ENCODE measurements at regions not wholly inside any gene's neighbourhood (a gene's known extent, or its start where the extent isn't known, plus 50 kb on each side); places are given as distances from the start of the nearest gene placed in this dataset.
"Not testable (repeated sequence)": the region's sequence is repeated elsewhere in the genome, so short reads cannot be mapped to it uniquely, and the experiment has no call there.

DNA sequence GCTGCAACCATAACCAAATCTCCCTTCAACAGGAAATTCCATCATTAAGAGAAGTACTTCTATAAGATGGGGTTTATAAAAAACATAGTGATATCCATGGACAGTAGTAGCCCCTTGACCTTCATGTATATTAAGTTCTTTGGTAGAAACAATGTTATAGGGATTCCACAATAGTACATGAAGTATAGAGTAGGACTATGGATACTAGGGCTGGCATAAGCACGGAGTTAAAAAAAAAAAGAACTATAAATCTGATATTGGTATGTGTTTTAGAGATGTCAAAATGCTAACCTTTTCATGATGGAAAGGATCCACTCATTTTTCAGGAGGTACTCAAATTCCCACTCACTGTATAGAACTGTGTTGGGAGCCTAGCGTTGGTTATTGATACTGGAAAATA is 337.6 kb downstream of the FGF10 start:
- no peak for DNase-seq (ENCODE audit: low spot score)

DNA sequence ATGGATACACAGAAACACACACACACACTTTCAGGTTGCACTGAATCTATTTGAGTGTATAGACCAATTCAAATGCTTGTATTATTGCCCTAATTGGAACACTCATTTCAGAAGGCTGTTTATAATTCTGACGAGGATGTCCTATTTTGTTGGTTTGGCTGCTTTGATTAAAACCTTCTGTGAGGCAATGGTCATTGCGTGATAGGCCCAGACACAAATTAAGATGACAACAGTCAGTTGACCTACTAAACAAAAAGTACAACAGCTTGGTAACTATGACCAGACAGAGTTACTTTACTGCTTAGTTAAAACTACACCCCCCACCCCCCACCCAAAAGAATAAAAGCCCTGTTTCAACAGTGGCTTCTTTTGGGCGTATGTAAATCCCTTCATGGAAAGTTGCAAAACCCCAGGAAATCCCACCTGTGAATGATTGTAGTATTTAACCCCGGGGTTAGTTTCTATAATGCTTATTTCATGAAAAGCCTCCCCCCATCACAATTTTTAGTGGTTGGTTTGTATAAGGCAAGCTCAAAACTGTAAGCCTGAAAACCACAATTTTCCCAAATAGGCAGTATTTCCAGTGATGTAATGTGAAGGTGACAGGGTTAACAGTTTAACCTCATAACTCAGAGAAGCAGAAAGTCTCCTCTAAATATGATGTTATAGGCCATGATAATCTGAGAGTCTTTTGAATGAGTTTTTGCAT is 340.8 kb downstream of the FGF10 start:
- no peak for DNase-seq (ENCODE audit: low spot score)

DNA sequence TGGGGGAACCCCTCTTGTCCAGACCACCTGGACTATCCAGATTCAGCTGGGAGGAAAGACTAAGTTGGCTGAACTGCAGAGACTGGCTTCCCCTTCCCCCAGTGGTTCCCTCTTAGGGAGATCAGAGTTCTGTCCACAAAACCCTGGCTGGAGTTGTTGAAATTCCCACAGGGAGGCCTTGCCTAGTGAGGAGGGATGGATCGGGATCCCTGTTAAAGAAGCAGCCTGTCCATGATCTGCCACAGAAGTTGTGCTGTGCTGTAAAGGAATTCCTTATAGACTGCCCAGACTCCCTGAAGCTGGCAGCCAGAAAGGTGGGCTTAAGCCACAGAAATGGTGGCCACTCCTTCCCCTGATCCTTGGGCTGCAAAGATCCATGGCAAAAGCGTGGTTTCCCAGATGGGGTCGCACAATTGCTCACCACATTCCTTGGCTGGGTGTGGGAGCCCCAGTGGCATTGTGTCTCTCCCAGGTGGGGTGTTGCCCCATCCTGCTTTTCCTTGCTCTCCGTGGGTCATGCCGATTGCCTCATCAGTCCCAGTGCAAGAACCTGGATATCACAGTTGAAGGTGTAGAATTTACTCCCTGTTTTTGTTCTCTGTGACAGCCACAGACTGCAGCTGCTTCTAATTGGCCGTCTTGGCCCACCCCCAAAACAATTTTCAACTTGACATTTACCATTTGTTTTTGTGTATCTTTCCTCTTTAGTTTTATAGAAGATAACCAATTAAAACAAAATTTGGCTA is 342.4 kb downstream of the FGF10 start:
- peak; percentile 45 for DNase-seq (ENCODE audit: low spot score)

DNA sequence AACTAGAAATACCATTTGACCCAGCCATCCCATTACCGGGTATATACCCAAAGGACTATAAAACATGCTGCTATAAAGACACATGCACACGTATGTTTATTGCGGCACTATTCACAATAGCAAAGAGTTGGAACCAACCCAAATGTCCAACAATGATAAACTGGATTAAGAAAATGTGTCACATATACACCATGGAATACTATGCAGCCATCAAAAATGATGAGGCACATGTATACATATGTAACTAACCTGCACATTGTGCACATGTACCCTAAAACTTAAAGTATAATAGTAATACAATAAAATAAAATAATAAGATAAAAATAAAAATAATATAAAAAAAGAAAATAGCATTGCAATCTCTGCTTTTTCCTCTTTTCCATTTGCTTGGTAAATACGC is 344.7 kb downstream of the FGF10 start:
- not testable (repeated sequence) for DNase-seq (ENCODE audit: low spot score)

DNA sequence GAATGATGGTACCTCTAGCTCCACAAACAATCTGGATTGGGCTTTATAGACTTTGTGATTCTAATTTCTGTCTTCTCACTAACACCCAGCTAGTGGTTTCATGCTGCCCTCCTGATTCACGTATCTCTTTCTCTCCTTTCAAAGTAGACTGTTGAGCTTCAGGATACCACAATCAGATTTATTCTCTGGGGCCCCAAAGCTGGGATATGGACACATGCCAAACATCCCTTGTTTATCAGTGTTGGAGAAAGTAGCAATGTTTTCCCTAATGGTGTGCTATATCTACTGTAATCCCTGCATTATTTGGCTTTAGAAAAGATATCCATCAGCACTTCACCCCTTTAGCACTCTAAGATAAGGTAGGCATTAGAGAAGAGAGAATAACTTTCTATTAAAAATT is 361.0 kb downstream of the FGF10 start:
- no peak for DNase-seq (ENCODE audit: low spot score)

DNA sequence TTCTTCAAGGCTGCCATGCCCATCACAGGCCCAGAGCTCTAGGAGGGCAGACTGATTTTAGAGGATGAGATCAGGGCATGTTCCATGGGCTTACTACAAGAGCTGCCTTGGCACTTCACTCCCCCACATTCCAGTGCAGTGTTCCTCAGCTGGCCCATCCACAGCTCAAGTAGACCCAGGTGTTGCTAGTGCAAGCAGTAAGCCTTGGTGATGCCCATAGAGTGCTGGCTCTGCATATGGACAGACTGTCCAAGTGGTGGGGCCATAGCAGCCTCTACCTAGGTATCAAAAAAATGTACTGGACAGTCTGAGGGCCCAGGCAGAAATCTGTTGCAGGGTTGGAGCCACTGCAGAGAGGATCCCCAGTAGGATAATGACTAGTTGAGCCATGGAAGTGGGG is 366.6 kb downstream of the FGF10 start:
- no peak for DNase-seq (ENCODE audit: low spot score)

DNA sequence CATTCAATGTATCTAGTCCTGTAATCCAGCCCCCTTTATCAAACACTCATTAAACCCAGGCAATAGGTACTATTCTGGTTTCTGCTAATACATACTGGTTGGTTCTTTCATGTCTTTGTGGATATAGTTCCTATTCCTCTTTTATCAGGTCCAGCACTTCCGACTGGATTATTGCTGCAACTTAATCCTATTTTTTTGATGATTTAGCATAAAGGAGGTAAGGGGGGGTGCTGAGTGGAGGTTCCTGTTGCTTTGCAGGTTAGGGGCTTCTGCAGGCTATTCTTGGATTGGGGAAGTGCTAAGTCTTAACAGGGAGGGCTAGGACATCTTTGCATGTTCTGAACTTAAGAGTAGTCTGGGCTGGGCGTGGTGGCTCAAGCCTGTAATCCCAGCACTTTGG is 377.7 kb downstream of the FGF10 start:
- DNase-seq (ENCODE audit: low spot score), result no peak

DNA sequence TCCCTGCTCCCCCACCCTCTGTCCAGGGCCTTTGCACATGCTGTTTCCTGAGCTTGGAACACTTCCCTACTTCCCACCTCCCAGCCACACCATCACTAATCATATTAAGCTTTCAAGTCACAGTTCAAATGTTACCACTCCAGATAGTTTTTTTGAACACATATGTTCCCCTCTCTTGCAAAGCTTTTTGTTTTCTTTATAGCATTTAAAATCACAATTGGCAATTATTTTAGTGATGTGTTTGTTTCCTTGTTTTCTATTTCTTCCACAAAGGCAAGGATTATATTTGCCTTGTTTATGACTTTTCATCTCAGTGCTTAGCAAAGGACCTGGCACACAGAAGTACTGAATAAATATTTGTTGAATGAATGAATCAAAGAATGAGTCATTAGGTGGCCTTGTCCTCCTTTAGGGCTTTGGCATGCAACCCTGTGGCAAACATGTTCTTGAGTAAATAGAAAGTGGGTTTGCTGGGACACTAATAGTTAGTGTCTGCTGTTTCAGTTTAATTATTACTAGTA is 386.8 kb downstream of the FGF10 start:
- peak; percentile 58 for DNase-seq (ENCODE audit: low spot score)

DNA sequence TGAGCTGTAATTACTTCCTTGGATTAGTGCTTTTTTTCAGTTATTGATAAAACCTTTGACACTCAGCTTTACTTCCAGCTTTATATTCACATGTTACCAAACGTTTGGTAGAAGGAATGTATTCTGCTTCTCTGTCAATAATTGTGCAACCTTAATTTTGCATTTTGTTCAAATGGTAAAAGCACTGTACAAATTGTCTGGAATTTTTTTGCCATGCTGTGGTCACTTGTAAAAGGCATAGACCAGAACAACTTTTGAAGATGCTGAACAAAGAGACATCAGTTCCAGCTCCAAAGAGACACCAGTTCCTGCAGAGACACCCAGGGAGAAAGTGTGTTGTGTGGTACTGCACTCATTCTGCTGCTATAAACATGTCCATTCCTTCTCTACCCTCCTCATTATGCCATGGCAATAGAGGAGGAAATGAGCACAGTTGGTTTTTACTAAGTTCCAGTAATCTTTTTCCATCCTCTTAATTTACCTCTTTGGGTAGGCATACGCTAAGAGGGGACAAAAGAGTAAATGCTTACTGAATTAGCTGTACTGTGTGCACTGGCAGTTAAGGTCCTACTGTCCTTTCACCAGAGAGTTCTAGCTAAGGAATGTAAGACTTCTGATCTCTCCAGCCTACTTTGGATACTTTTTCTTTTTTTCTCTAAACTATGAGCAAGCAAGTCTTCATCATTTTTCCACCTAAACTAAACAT is 387.4 kb downstream of the FGF10 start:
- DNase-seq (ENCODE audit: low spot score), result no peak

DNA sequence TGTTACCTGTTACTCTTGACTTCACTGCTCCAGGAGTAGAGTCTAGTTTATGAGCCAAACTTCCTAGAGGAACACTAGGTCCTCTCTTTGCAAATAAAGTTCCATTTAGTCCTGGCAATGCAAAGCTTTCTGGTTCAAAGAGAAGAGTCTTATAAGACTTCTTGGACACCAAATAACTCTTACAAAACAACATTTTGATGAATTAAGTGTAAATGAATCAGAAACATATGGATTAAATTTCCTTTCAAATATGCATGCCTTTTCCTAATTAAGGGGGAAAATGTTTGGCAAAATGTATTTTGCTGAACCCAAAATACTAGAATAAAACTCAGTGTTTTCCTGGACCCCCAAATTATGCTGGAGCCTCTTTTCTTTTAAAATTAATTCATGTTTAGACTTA is 388.0 kb downstream of the FGF10 start:
- DNase-seq (ENCODE audit: low spot score), result no peak

DNA sequence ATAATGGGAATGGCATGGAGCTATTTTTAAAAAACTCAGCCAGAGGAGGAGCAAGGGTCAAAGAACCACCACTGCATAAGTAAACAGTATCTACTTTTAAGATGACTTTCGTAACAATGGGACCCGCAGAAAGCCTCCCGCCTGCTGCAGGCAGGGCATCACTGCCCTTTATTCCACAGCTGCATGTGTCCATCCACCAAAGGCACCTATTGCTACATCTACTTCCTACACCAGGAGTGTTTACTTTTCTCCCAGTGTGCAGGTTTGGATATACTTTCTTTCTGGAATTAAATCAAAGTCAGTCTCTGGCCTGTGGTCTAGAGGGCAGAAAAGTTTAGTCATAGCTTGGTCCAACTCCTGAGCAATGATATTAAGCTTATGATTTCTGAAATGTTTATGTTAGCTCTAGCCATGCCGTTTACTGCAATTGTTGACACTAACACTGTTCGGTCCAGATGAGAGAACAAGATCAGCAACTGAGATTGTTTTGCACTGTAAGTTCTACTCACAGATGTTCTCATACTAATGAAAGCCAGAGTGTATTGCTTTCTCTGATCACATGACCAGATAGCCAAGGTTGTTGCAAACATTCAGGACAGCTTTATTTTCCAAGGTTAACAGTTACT is 391.5 kb downstream of the FGF10 start:
- no peak for DNase-seq (ENCODE audit: low spot score)

DNA sequence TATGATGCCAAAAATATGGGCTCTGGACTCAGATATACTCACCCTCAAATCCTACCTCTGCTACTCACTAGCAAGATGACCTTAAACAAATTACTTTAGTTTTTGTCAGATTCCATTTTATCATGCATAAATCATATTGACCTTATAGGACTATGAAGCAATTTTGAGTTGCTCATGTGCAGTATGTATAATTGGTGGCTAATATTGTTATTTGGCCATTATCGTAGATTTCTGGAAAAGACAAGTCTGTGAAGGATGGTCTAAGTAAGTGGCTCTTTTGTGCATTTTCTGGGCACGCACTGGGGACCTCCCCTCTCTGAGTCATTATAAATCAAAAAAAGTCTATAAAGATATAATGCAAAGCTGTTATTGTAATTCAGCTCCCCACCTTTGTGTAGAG is 393.0 kb downstream of the FGF10 start:
- no peak for DNase-seq (ENCODE audit: low spot score)

DNA sequence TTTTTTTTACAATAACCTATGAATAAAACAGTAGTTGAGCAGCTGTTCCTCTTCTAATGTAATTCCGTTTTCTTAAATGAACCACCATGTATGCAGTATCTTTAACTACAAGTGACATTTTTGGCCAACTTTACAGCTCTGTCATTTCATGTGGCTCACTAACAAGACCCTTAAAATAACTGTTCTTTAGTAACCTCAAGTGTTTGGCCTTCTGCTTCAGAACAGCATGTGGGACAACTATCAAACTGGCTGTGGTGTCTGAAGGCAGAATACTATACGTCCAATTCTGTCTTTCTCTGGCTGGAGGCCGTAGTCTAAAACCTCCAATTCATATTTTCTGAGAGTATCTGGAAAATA is 391.4 kb downstream of the NNT start:
- DNase-seq (ENCODE audit: low spot score), result no peak

DNA sequence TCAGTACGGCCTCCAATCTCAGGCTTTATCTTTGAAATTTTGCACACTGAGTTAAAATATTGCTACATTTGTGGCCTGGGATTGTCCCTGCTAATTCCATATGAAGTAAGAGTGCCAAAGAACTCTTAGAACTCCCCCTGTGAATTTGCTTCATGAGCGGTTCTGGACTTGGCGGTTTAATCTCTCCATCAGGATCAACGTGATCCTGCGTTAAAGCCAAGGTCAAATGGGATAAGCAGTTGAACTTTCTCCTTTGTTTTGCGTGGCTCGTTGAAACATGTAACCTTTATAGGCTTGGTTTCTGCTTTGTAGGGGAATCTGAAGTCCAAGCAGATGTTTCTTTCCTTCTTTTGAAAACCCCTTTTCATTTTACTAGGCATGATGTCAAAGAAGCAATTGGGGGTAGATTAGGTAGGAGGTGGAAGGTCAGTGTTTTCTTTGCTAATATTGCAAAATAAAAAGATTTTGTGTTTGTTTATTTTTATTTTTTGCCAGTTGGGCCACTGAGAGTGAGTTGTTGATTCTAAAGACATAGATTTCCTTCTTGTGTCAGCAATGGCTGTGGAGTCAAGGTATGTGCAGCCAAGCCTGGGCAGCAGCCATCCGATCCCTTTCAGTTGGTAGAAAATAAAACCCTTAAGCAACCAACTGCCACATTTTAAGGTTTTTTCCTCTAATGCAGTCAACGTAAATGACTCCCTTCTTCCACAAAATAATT is 390.8 kb downstream of the NNT start:
- no peak for DNase-seq (ENCODE audit: low spot score)

DNA sequence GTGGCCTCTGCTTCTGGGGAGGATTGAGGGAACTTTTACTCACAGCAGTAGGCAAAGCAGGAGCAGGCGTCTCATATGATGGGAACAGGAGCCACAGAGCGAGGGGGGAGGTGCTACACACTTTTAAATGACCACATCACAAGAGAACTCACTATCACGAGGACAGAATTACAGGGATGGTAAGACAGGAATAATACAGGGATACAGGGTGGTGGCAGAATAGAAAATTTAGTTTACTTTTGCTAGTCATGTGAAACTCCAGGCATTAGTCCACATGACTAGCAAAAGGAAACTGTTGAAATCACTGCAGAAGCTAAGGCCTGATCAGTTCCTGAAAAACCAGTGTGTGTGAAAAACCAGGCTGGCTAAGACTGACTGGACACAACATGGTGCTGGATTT is 382.4 kb downstream of the NNT start:
- DNase-seq (ENCODE audit: low spot score), result no peak

DNA sequence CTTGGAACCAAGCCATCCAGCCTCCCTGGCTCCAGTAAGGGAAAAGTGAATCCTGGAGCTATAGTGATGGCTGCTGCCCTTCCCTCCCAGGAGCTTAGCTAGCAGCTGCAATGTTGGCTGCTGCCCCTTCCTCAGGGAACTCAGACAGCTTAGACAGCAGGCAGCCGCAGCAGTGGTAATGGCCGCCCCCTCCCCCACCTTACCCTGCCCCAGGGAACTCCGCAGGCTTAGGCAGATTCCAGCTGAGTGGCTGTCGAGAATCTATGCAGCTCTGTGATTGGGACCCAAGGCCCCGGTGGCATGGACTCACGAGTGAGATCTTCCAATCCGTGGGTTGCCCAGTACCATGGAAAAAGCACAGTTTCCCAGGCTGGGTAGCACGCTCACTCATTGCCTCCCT is 378.6 kb downstream of the NNT start:
- DNase-seq (ENCODE audit: low spot score), result no peak

DNA sequence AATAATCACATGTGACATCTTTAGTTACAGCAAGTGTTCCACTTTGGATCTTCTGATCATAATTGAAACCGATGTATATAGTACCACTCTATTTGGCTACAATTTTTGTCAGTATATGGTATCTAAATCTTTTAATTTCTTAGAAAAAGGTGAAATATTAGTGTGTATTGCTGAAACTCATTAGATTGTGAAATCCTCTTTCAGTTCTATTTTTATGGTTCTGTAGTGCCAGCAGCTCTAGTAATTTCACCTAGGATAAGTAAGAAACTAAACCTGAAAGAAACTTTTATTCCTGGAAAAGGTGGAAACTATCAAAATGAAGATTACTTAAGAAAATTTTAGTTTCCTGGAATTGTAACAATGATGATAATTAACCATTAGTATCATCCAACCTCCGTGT is 370.9 kb downstream of the NNT start:
- no peak for DNase-seq (ENCODE audit: low spot score)

DNA sequence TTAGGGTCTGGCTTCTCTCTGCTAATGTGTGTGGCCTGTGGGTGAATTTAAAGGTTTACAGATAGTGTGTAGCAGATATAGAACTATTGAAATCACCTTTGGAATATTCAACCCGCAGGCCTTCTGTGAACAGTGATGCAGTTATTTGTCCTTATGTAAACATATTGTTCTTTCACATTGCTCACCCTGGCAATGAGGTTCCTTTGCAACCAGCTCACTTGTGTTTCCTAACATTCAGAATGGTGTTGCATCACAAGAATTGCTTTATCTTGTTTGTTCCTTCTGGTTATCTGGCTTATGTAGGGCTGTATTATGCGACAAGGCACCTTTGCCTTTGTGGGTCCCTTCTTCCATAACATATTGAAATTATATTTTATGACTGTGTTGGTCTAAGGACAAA is 370.3 kb downstream of the NNT start:
- DNase-seq (ENCODE audit: low spot score), result no peak

DNA sequence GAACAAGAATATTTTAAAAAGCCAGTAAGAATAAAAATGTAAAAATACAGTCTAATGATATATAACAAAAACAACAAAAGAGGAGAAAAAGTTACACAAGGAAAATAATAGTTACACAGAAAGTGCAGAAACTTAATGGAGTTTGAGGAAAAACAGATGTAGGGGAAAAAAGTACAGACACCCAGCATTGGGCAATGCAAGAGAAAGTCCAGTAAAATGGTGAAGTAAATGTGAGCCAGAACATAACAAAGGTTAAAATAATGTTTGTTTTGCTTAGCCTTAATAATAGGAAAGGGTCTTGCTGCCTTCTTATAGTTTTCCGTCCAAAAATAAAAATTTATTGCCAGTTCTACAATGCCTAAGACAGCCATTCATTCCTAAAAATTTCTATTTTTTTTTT is 364.2 kb downstream of the NNT start:
- DNase-seq (ENCODE audit: low spot score), result no peak

DNA sequence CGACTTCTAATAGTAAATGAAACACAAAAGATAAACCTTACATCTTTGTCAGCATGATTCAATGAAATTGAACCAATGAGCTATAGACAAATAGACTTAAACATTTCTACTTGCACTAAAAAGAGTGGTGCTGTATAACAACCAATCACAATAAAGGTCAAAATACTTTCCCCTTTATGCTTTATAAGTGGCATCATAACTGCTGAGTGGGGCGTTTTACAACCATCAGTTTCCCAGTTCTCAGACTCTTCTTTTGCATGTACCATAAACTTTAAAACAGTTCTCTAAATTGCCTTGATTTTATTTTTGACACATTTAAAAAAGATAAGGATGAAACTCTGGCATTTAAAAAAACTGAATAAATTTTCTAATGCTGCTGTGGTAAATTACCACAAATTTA is 356.2 kb downstream of the NNT start:
- DNase-seq (ENCODE audit: low spot score), result no peak

DNA sequence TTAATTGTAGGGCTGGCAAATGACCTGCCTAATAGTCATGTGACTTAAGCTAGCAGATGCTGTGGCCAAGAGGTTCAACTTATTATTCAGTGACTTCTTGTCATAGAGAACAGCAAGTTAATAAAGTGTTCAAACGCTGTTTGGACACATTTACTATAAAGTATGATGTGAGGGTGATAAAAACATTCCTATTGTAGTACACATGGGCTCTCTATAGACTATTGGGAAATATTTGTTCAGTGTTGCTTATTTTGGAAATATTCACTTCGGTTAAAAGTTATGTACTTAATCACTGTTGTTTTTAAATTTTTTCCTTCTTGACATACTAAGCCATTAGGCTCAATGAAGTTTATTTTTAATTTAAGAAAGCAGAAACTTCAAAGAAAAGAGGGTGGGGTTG is 345.0 kb downstream of the NNT start:
- DNase-seq (ENCODE audit: low spot score), result no peak

DNA sequence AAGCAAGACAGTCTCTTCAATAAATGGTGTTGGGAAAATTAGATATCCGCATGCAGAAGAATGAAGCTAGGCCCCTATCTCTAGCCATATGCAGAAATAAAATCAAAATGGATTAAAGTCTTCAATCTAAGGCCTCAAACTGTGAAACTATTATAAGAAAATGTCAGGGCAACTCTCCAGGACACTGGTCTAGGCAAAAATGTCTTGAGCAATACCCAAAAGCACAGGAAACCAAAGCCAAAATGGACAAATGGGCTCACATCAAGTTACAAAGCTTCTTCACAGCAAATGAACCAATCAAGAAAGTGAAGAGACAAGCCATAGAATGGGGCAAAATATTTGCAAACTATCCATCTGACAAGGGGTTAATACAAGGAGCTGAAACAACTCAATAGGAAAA is 338.8 kb downstream of the NNT start:
- no peak for DNase-seq (ENCODE audit: low spot score)

All from ureter (tissue), 1 donor.